ENCODE measurements at regions not wholly inside any gene's neighbourhood (a gene's known extent, or its start where the extent isn't known, plus 50 kb on each side); places are given as distances from the start of the nearest gene placed in this dataset.

DNA sequence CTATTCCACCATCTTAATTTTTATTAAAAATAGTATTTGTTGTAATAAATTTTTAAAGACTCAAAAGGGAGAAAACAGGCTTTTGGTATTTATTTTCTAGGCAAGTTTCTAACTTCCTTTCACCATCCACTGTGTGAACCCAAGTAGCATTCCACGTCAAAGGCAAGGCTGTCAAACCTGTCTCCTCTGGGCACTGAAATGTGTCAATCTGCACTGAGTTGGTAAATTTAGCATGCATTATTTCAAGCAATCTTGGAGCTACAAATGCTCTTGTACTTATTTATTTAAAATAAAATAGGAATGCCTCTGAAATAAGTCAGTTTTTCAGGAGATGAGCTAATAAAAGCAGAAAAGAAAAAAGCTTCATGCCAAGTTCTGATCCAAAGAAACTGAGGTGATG is 130.9 kb upstream of the CNTNAP5 start:
- TF ChIP-seq, protein P1, sequence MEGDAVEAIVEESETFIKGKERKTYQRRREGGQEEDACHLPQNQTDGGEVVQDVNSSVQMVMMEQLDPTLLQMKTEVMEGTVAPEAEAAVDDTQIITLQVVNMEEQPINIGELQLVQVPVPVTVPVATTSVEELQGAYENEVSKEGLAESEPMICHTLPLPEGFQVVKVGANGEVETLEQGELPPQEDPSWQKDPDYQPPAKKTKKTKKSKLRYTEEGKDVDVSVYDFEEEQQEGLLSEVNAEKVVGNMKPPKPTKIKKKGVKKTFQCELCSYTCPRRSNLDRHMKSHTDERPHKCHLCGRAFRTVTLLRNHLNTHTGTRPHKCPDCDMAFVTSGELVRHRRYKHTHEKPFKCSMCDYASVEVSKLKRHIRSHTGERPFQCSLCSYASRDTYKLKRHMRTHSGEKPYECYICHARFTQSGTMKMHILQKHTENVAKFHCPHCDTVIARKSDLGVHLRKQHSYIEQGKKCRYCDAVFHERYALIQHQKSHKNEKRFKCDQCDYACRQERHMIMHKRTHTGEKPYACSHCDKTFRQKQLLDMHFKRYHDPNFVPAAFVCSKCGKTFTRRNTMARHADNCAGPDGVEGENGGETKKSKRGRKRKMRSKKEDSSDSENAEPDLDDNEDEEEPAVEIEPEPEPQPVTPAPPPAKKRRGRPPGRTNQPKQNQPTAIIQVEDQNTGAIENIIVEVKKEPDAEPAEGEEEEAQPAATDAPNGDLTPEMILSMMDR (IDR thresholded peaks at IDR 0.05) = no peak
- TF ChIP-seq, protein P2, sequence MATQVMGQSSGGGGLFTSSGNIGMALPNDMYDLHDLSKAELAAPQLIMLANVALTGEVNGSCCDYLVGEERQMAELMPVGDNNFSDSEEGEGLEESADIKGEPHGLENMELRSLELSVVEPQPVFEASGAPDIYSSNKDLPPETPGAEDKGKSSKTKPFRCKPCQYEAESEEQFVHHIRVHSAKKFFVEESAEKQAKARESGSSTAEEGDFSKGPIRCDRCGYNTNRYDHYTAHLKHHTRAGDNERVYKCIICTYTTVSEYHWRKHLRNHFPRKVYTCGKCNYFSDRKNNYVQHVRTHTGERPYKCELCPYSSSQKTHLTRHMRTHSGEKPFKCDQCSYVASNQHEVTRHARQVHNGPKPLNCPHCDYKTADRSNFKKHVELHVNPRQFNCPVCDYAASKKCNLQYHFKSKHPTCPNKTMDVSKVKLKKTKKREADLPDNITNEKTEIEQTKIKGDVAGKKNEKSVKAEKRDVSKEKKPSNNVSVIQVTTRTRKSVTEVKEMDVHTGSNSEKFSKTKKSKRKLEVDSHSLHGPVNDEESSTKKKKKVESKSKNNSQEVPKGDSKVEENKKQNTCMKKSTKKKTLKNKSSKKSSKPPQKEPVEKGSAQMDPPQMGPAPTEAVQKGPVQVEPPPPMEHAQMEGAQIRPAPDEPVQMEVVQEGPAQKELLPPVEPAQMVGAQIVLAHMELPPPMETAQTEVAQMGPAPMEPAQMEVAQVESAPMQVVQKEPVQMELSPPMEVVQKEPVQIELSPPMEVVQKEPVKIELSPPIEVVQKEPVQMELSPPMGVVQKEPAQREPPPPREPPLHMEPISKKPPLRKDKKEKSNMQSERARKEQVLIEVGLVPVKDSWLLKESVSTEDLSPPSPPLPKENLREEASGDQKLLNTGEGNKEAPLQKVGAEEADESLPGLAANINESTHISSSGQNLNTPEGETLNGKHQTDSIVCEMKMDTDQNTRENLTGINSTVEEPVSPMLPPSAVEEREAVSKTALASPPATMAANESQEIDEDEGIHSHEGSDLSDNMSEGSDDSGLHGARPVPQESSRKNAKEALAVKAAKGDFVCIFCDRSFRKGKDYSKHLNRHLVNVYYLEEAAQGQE (IDR thresholded peaks at IDR 0.05; ENCODE audit: insufficient read depth in 1 of 2, low read depth in 2 of 2, low read length in 1 of 2) = no peak
- no peak for TF ChIP-seq POLR2AphosphoS5 (IDR thresholded peaks at IDR 0.05; ENCODE audit: low read depth, low read length)

Measured in Panc1 (cell line).